GM12892 (cell line): ENCODE measurements at regions not wholly inside any gene's neighbourhood (a gene's known extent, or its start where the extent isn't known, plus 50 kb on each side); places are given as distances from the start of the nearest gene placed in this dataset.
"Not testable (repeated sequence)": the region's sequence is repeated elsewhere in the genome, so short reads cannot be mapped to it uniquely, and the experiment has no call there.

Experiments
- DNase-seq: peaks from one replicate; pipeline ENCODE4 v3.0.0; 2011; ENCODE audit not compliant: insufficient read length
- FAIRE-seq: peaks from 2 replicates; lab custom pipeline; 2011; peaks lifted over from hg19 to GRCh38; lab: Jason Lieb, UNC
- POLR2A ChIP-seq: IDR thresholded peaks from 2 replicates; pipeline ENCODE4 v1.6.1; 2011; ENCODE audit warnings: low read depth, low read length, control low read depth
- POLR2AphosphoS5 ChIP-seq: IDR thresholded peaks from 2 replicates; pipeline ENCODE4 v1.6.1; 2011; ENCODE audit warnings: low read depth, low read length, control low read depth
- TAF1 ChIP-seq: IDR thresholded peaks from 2 replicates; pipeline ENCODE4 v1.6.1; 2011; ENCODE audit warnings: low read depth, mild to moderate bottlenecking, control low read depth, low read length, borderline replicate concordance

- FAIRE-seq (no peak), DNase-seq (no peak)
- TF ChIP-seq POLR2A (no peak), POLR2AphosphoS5 (no peak), TAF1 (no peak)
Measured at GRCh38 chr3:20622304-20622703, 436.3 kb upstream of the SGO1 start.

GRCh38 chr3:20618621-20619020 is 432.6 kb upstream of the SGO1 start:
- FAIRE-seq, DNase-seq: not testable (repeated sequence)

- not testable (repeated sequence) for DNase-seq, FAIRE-seq
Measured at GRCh38 chr3:20618181-20618580, 432.2 kb upstream of the SGO1 start.

GRCh38 chr3:20615982-20616381 is 430.0 kb upstream of the SGO1 start:
- not testable (repeated sequence) for FAIRE-seq, DNase-seq

- FAIRE-seq: no peak
- TF ChIP-seq POLR2AphosphoS5 (no peak), POLR2A (no peak), TAF1 (no peak)
- DNase-seq: no peak
Measured at GRCh38 chr3:20608054-20608738, 422.2 kb upstream of the SGO1 start.

GRCh38 chr3:20604659-20605058 is 418.7 kb upstream of the SGO1 start:
- TF ChIP-seq POLR2A: no peak
- no peak for TF ChIP-seq TAF1
- no peak for TF ChIP-seq POLR2AphosphoS5
- DNase-seq (no peak), FAIRE-seq (no peak)

GRCh38 chr3:20589275-20589674 is 403.3 kb upstream of the SGO1 start:
- no peak for DNase-seq
- TF ChIP-seq TAF1 (no peak), POLR2AphosphoS5 (no peak)
- no peak for FAIRE-seq

GRCh38 chr3:20588781-20589180 is 402.8 kb upstream of the SGO1 start:
- no peak for FAIRE-seq
- TF ChIP-seq POLR2A: no peak
- no peak for TF ChIP-seq POLR2AphosphoS5
- TF ChIP-seq TAF1: no peak
- DNase-seq: no peak

- FAIRE-seq: no peak
- TF ChIP-seq POLR2A (no peak), POLR2AphosphoS5 (no peak), TAF1 (no peak)
- DNase-seq: no peak
Measured at GRCh38 chr3:20583648-20584047, 397.6 kb upstream of the SGO1 start.

GRCh38 chr3:20576228-20576627 is 390.2 kb upstream of the SGO1 start:
- no peak for DNase-seq
- no peak for FAIRE-seq
- TF ChIP-seq POLR2AphosphoS5 (no peak), POLR2A (no peak), TAF1 (no peak)

- FAIRE-seq (no peak), DNase-seq (no peak)
- TF ChIP-seq POLR2A: no peak
- no peak for TF ChIP-seq TAF1
- TF ChIP-seq POLR2AphosphoS5: no peak
Measured at GRCh38 chr3:20575146-20575545, 389.1 kb upstream of the SGO1 start.

- no peak for DNase-seq
- FAIRE-seq: no peak
- TF ChIP-seq POLR2AphosphoS5 (no peak), TAF1 (no peak), POLR2A (no peak)
Measured at GRCh38 chr3:20574746-20575145, 388.7 kb upstream of the SGO1 start.

- no peak for DNase-seq
- TF ChIP-seq POLR2AphosphoS5 (no peak), POLR2A (no peak), TAF1 (no peak)
- no peak for FAIRE-seq
Measured at GRCh38 chr3:20573175-20573574, 387.2 kb upstream of the SGO1 start.

GRCh38 chr3:20572473-20572872 is 386.5 kb upstream of the SGO1 start:
- DNase-seq (no peak), FAIRE-seq (no peak)
- TF ChIP-seq POLR2A (no peak), TAF1 (no peak), POLR2AphosphoS5 (no peak)
